ENCODE measurements at regions not wholly inside any gene's neighbourhood (a gene's known extent, or its start where the extent isn't known, plus 50 kb on each side); places are given as distances from the start of the nearest gene placed in this dataset.

DNA sequence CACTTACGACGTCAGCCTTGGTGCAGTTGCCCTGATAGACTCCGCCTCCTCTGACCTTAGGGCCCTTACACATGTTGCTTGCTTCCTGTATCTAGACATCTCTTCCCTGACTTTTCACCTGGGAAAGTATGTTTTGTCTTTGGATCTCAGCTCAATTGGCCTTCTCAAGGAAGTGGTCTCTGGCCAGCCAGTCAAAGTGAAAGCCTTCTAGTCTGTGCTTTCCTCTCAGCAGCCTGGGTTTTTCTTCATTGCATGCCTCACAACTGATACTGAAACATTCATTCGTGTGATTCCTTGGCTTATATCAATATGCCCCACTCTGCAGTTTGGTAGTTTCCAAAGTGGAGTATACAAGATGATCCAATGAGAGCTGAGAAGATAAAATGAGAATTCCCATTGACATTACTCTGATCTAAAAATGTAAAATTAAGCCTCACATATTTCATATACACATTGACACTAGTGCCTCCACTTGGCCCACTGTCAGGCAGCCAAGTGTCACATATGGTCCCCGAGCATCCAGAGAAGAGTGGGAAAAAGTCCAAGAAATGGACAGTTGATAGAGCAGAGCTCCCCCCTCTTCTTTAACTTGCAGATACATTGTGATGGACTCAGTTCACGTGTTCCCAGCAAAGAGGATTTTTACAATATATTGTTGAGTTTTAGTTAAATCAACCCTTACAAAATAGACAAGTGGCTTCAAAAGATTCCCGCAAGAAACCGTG, 371.2 kb upstream of the ASIC2 start:
- H2AFZ ChIP-seq (replicated peaks; ENCODE audit: low read length, poor library complexity), result no peak overlapping the region
- H3K14ac ChIP-seq (replicated peaks; ENCODE audit: low read depth, low read length), result no peak overlapping the region
- no peak overlapping the region for H2BK15ac ChIP-seq (ENCODE audit: low read depth, low read length)
- H3K56ac ChIP-seq (ENCODE audit: extremely low read depth, insufficient read depth, low read length), result no peak overlapping the region
- H4K5ac ChIP-seq (ENCODE audit: low read depth, low read length), result no peak overlapping the region
- H3K4ac ChIP-seq (ENCODE audit: low read depth, low read length), result no peak overlapping the region
- H2BK20ac ChIP-seq (ENCODE audit: low read depth, low read length), result no peak overlapping the region
- no peak overlapping the region for H2AK9ac ChIP-seq (replicated peaks; ENCODE audit: low read depth, low read length, poor library complexity)
- TF ChIP-seq NFE2L2 (IDR thresholded peaks at IDR 0.05; ENCODE audit: low read depth, low read length) (no peak), FOS (IDR thresholded peaks at IDR 0.05; ENCODE audit: low read depth, low read length) (no peak), BHLHE40 (IDR thresholded peaks at IDR 0.05; ENCODE audit: low read depth, low read length) (no peak), RCOR1 (IDR thresholded peaks at IDR 0.05; ENCODE audit: insufficient replicate concordance, low read length) (no peak), CEBPB (IDR thresholded peaks at IDR 0.05; ENCODE audit: low read depth, low read length) (no peak), MAFK (IDR thresholded peaks at IDR 0.05; ENCODE audit: low read depth, low read length) (no peak), MXI1 (IDR thresholded peaks at IDR 0.05; ENCODE audit: borderline replicate concordance, low read depth, low read length) (no peak), MAZ (IDR thresholded peaks at IDR 0.05; ENCODE audit: borderline replicate concordance, low read depth, low read length) (no peak), SMC3 (IDR thresholded peaks at IDR 0.05; ENCODE audit: low read depth, low read length) (no peak), CHD1 (IDR thresholded peaks at IDR 0.05; ENCODE audit: low read depth, low read length) (no peak), RAD21 (IDR thresholded peaks at IDR 0.05; ENCODE audit: low read length) (no peak), RFX5 (IDR thresholded peaks at IDR 0.05; ENCODE audit: low read depth, low read length) (no peak), POLR2A (IDR thresholded peaks at IDR 0.05; ENCODE audit: low read depth, low read length) (no peak)
- TF ChIP-seq, protein P1, sequence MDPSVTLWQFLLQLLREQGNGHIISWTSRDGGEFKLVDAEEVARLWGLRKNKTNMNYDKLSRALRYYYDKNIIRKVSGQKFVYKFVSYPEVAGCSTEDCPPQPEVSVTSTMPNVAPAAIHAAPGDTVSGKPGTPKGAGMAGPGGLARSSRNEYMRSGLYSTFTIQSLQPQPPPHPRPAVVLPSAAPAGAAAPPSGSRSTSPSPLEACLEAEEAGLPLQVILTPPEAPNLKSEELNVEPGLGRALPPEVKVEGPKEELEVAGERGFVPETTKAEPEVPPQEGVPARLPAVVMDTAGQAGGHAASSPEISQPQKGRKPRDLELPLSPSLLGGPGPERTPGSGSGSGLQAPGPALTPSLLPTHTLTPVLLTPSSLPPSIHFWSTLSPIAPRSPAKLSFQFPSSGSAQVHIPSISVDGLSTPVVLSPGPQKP (IDR thresholded peaks at IDR 0.05; ENCODE audit: borderline replicate concordance, low read depth, low read length), result no peak
- TF ChIP-seq, protein P2, sequence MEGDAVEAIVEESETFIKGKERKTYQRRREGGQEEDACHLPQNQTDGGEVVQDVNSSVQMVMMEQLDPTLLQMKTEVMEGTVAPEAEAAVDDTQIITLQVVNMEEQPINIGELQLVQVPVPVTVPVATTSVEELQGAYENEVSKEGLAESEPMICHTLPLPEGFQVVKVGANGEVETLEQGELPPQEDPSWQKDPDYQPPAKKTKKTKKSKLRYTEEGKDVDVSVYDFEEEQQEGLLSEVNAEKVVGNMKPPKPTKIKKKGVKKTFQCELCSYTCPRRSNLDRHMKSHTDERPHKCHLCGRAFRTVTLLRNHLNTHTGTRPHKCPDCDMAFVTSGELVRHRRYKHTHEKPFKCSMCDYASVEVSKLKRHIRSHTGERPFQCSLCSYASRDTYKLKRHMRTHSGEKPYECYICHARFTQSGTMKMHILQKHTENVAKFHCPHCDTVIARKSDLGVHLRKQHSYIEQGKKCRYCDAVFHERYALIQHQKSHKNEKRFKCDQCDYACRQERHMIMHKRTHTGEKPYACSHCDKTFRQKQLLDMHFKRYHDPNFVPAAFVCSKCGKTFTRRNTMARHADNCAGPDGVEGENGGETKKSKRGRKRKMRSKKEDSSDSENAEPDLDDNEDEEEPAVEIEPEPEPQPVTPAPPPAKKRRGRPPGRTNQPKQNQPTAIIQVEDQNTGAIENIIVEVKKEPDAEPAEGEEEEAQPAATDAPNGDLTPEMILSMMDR (conservative IDR thresholded peaks at IDR 0.05; ENCODE audit: low read depth, low read length), result no peak
- TF ChIP-seq, protein P3, sequence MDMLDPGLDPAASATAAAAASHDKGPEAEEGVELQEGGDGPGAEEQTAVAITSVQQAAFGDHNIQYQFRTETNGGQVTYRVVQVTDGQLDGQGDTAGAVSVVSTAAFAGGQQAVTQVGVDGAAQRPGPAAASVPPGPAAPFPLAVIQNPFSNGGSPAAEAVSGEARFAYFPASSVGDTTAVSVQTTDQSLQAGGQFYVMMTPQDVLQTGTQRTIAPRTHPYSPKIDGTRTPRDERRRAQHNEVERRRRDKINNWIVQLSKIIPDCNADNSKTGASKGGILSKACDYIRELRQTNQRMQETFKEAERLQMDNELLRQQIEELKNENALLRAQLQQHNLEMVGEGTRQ (IDR thresholded peaks at IDR 0.05; ENCODE audit: low read depth, low read length), result no peak
- H2BK120ac ChIP-seq (ENCODE audit: low read depth, low read length), result no peak overlapping the region
- no peak overlapping the region for H3K9ac ChIP-seq (ENCODE audit: low read depth, low read length)
- ATAC-seq (ENCODE audit: low read depth) (no peak), DNase-seq (no peak)
- H2BK5ac ChIP-seq (ENCODE audit: low read depth, low read length, poor library complexity, severe bottlenecking), result no peak overlapping the region
- H3K4me1 ChIP-seq (ENCODE audit: control insufficient read depth, insufficient read depth, low read length), result no peaks in the 10 kb centered on the region
- in situ Hi-C loops (cut with MboI; ENCODE audit: low sequenced_read_pairs) (no loop called here), intact Hi-C loops (cut with micrococcal nuclease) (no loop called here), dilution Hi-C loops (cut with HindIII; ENCODE audit: low sequenced_read_pairs, unreplicated experiment) (no loop called here)
- no peak overlapping the region for H3K27ac ChIP-seq (ENCODE audit: insufficient read depth, low read length)
- H3K4me3 ChIP-seq (ENCODE audit: insufficient read depth, low read depth, low read length), result no peak overlapping the region
- CTCF ChIA-PET, result interaction anchor here (0.8 kb wide), 1 partner anchor 10 kb away, joined by 3 read pairs; no protein-coding TSS in a partner anchor
- no peaks in the 10 kb centered on the region for H4K20me1 ChIP-seq (ENCODE audit: insufficient read depth, low read length)
- H3K4me2 ChIP-seq (ENCODE audit: low read depth, low read length), result no peak overlapping the region
- H3K9me3 ChIP-seq (ENCODE audit: control insufficient read depth, insufficient read depth, low read length), result no peaks in the 10 kb centered on the region; the same call in 1 of the 2 replicates
- no peak overlapping the region for H2AK5ac ChIP-seq (ENCODE audit: low read depth, low read length)
- H3K18ac ChIP-seq (ENCODE audit: low read depth, low read length), result no peak overlapping the region
- H3K23ac ChIP-seq (ENCODE audit: low read depth, low read length), result no peak overlapping the region
- POLR2A ChIA-PET (ENCODE audit: unreplicated experiment), result no interaction called here
- no peaks in the 10 kb centered on the region for H3K36me3 ChIP-seq (ENCODE audit: control insufficient read depth, insufficient read depth, low read length)
- BruUV-seq (replicated peaks), result no TSS peak
- H3K9me1 ChIP-seq (ENCODE audit: insufficient read depth, low read length), result no peaks in the 10 kb centered on the region
- H4K91ac ChIP-seq (ENCODE audit: insufficient read depth, low read depth, low read length), result no peak overlapping the region
- H3K27me3 ChIP-seq (ENCODE audit: control insufficient read depth, insufficient read depth, low read length), result no peaks in the 10 kb centered on the region
- no CpG with 5 or more reads among the region's 8 CpGs for WGBS, 2 experiments (ENCODE audit: extremely low coverage in 2 of 2, insufficient read length in 1 of 2)
- no peaks in the 10 kb centered on the region for H3K79me1 ChIP-seq (ENCODE audit: low read depth in 1 of 2, low read length in 2 of 2)
- no peak overlapping the region for H4K8ac ChIP-seq (ENCODE audit: low read depth in 2 of 2, low read length in 2 of 2)

Data from IMR-90 (cell line).